ENCODE measurements at regions not wholly inside any gene's neighbourhood (a gene's known extent, or its start where the extent isn't known, plus 50 kb on each side); places are given as distances from the start of the nearest gene placed in this dataset.

GRCh38 chr13:73913751-73914518 lies 220.3 kb downstream of the KLF12 start:
- Histone ChIP-seq H3K79me2 (ENCODE audit: insufficient read depth, low read length) (no peaks in the 10 kb centered on the region), H3K36me3 (ENCODE audit: control insufficient read depth in 1 of 2, insufficient read depth in 2 of 2, low read length in 2 of 2) (no peaks in the 10 kb centered on the region), H3K4me2 (ENCODE audit: low read length) (no peak overlapping the region), H3K9me2 (ENCODE audit: insufficient read depth) (no peaks in the 10 kb centered on the region), H3K4me3 (replicated peaks in 1 of 2; ENCODE audit: low read depth in 1 of 2, low read length in 2 of 2) (no peak overlapping the region), H3K9me3 (ENCODE audit: control insufficient read depth in 1 of 2, insufficient read depth in 1 of 2, low read depth in 1 of 2, low read length in 2 of 2) (no peaks in the 10 kb centered on the region), H3K4me1 (ENCODE audit: control insufficient read depth in 1 of 2, insufficient read depth in 2 of 2, low read length in 2 of 2) (no peaks in the 10 kb centered on the region), H2AFZ (ENCODE audit: low read depth, low read length, poor library complexity, severe bottlenecking) (no peak overlapping the region), H3K27ac (ENCODE audit: low read depth, low read length) (no peak overlapping the region), H4K20me1 (ENCODE audit: insufficient read depth) (no peaks in the 10 kb centered on the region), H3K9ac (ENCODE audit: low read length) (no peak overlapping the region), H3K27me3 (ENCODE audit: insufficient read depth, low read length) (no peaks in the 10 kb centered on the region)
- POLR2A ChIA-PET: no interaction called here
- RAD21 ChIA-PET (ENCODE audit: low non-redundant PET in 1 of 2, low total read pairs in 2 of 2, uncharacterized antibody in 2 of 2, unreplicated experiment in 2 of 2): no interaction called here
- CTCF ChIA-PET: no interaction called here
- no TSS peak for BruUV-seq (replicated peaks)
- ATAC-seq (no peak), DNase-seq (ENCODE audit: low read depth, low spot score) (no peak)
- intact Hi-C loops (cut with micrococcal nuclease): no loop called here
- TF ChIP-seq POLR2A (IDR thresholded peaks at IDR 0.05; ENCODE audit: borderline replicate concordance, extremely low read depth, insufficient read depth, insufficient read length) (no peak), EGR1 (IDR thresholded peaks at IDR 0.05; ENCODE audit: low read depth) (no peak), RAD21 (IDR thresholded peaks at IDR 0.05; ENCODE audit: low read depth) (no peak), CBX3 (IDR thresholded peaks at IDR 0.05; ENCODE audit: low read depth) (no peak), SIN3A (IDR thresholded peaks at IDR 0.05; ENCODE audit: low read depth) (no peak), SRF (IDR thresholded peaks at IDR 0.05; ENCODE audit: low read depth) (no peak), REST (IDR thresholded peaks at IDR 0.05; ENCODE audit: low read depth) (no peak), MAX (IDR thresholded peaks at IDR 0.05) (no peak), TCF7L2 (IDR thresholded peaks at IDR 0.05; ENCODE audit: borderline replicate concordance, extremely low read depth, insufficient read depth, insufficient read length) (no peak), JUND (IDR thresholded peaks at IDR 0.05) (no peak), ZNF274 (IDR thresholded peaks at IDR 0.05; ENCODE audit: low read depth, low read length) (no peak), EZH2 (IDR thresholded peaks at IDR 0.05) (no peak), CEBPB (IDR thresholded peaks at IDR 0.05; ENCODE audit: low read depth) (no peak), SP1 (IDR thresholded peaks at IDR 0.05; ENCODE audit: low read depth) (no peak), CTCF (IDR thresholded peaks at IDR 0.05 in 2 of 3, conservative IDR thresholded peaks at IDR 0.05 in 1 of 3; ENCODE audit: borderline replicate concordance in 1 of 3, insufficient read depth in 1 of 3, low read depth in 2 of 3, low read length in 2 of 3) (no peak), ZFX (IDR thresholded peaks at IDR 0.05) (no peak), FOSL1 (IDR thresholded peaks at IDR 0.05; ENCODE audit: low read depth) (no peak)
- TF ChIP-seq, protein P1, sequence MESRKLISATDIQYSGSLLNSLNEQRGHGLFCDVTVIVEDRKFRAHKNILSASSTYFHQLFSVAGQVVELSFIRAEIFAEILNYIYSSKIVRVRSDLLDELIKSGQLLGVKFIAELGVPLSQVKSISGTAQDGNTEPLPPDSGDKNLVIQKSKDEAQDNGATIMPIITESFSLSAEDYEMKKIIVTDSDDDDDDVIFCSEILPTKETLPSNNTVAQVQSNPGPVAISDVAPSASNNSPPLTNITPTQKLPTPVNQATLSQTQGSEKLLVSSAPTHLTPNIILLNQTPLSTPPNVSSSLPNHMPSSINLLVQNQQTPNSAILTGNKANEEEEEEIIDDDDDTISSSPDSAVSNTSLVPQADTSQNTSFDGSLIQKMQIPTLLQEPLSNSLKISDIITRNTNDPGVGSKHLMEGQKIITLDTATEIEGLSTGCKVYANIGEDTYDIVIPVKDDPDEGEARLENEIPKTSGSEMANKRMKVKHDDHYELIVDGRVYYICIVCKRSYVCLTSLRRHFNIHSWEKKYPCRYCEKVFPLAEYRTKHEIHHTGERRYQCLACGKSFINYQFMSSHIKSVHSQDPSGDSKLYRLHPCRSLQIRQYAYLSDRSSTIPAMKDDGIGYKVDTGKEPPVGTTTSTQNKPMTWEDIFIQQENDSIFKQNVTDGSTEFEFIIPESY (IDR thresholded peaks at IDR 0.05; ENCODE audit: extremely low read depth, insufficient replicate concordance, low read length): no peak
- TF ChIP-seq, protein P2, sequence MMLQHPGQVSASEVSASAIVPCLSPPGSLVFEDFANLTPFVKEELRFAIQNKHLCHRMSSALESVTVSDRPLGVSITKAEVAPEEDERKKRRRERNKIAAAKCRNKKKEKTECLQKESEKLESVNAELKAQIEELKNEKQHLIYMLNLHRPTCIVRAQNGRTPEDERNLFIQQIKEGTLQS (IDR thresholded peaks at IDR 0.05): no peak

Data from HCT116 (cell line).